ENCODE measurements at regions not wholly inside any gene's neighbourhood (a gene's known extent, or its start where the extent isn't known, plus 50 kb on each side); places are given as distances from the start of the nearest gene placed in this dataset.
"Not testable (repeated sequence)": the region's sequence is repeated elsewhere in the genome, so short reads cannot be mapped to it uniquely, and the experiment has no call there.

DNA sequence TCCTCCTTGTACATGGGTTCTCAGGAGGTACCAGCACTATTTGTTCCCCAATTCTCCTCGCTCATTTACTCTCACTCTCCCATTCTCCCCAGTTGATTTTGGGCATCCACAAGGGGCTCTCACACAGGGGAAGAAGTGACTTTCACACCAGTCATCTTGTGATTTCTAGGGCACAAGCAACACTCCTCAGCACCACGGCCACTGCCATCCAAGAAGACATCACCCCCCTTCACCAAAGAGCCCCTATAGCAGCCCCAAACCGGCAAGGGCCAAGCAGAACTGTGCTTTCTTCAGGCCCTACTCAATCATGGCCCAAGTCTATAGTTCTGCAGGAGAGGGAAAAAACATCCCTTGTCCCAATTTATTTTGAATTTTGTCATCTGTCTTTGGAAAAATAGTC lies 209.2 kb upstream of the ARL4C start:
- peaks cover 9% of the 10 kb centered on the region for H3K4me1 Mint-ChIP-seq (ENCODE audit: low read depth)
- H3K27me3 Mint-ChIP-seq = peaks cover 9% of the 10 kb centered on the region
- H3K9me3 Mint-ChIP-seq = no peaks in the 10 kb centered on the region
- no peak overlapping the region for H3K4me3 Mint-ChIP-seq
- H3K27ac Mint-ChIP-seq = no peak overlapping the region
- no peaks in the 10 kb centered on the region for H3K36me3 Mint-ChIP-seq (ENCODE audit: low read depth)

DNA sequence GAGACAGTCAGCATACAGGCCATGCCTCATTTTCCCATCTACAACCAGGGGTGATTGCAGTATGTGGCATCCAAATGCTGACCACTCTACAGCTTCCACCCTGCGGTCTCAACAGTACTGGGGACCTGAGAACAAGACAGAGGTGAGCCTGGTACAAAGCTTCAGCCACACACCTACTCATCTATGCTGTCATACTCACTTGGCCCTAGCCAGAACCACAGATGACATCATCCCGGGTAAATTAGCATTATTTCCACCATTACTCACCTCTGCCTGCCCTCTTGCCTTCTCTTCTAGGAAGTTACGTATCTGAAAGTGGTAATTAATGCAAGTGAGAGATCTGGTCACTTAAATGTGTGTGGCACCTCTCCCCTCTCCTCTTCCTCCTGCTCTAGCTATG lies 208.2 kb upstream of the ARL4C start:
- Mint-ChIP-seq H3K27me3 (peaks cover 10% of the 10 kb centered on the region), H3K27ac (no peak overlapping the region), H3K4me1 (ENCODE audit: low read depth) (peaks cover 9% of the 10 kb centered on the region), H3K9me3 (no peaks in the 10 kb centered on the region), H3K4me3 (no peak overlapping the region), H3K36me3 (ENCODE audit: low read depth) (no peaks in the 10 kb centered on the region)

DNA sequence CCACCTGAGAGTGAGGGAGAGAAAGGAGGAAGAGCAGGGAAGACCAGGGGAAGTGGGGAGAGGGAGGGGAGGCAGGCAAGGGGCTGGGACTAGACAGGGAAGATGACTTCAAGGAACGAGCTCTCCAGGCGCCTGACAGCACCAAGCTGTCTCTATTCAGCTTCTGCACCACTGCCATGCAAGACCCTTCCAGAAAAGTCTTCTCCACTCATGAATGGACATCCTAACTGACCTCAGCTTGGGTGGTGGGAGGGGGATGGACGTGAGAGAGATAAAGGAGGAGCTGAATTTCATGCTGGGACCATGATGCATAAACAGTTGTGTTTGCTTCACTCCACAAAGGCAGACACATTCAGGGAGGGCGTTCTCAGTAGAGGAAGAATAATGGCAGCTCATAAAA lies 206.4 kb upstream of the ARL4C start:
- Mint-ChIP-seq H3K27ac (no peak overlapping the region), H3K4me1 (ENCODE audit: low read depth) (peaks cover 9% of the 10 kb centered on the region), H3K9me3 (peaks cover 4% of the 10 kb centered on the region), H3K36me3 (ENCODE audit: low read depth) (no peaks in the 10 kb centered on the region), H3K27me3 (peaks cover 3% of the 10 kb centered on the region), H3K4me3 (no peak overlapping the region)

DNA sequence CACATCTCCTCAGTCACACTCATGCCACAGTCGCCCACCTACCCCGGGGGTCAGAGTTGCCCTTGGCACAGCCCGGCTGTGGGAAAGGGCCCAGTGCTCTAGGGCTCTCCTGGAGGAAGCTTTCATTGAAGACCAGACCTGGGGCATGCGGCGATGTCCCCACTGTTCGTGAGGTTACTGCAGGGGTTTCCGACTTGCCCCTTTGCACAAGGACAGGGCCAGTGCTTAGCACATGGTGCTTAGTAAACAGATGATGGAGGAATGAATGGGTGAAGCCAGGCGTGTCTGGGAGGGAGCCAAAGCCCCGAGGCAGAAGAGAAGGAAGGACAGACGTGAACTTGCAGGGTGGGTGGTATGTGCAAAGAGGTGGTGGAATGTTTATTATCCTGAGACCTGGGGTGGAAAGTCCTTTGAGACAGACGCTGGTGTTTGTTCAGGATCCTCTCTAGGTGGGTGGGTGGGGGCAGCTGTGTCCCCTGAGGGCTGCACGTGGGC lies 205.9 kb upstream of the ARL4C start:
- peaks cover 7% of the 10 kb centered on the region for H3K9me3 Mint-ChIP-seq
- no peak overlapping the region for H3K4me3 Mint-ChIP-seq
- H3K27me3 Mint-ChIP-seq = peaks cover 3% of the 10 kb centered on the region
- H3K27ac Mint-ChIP-seq = no peak overlapping the region
- no peaks in the 10 kb centered on the region for H3K36me3 Mint-ChIP-seq (ENCODE audit: low read depth)
- peaks cover 9% of the 10 kb centered on the region for H3K4me1 Mint-ChIP-seq (ENCODE audit: low read depth)

DNA sequence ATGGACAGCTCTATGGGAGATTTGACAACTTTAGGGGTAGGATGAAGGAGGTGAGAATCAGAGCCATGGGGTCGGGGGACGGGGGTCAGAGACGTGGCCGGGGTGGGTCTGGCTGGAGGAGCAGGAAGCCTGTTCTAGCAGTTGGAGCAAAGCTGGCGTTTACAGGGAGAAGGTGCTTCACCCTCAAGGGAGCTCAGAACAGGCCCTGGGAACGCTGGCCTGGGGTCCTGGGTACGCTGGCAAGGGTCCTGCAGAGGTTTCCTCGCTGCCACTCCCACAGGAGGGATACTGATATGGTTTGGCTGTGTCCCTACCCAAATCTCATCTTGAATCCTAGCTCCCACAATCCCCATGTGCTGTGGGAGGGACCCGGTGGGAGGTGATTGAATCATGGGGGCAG lies 205.0 kb upstream of the ARL4C start:
- Mint-ChIP-seq H3K4me3 (no peak overlapping the region), H3K9me3 (peaks cover 11% of the 10 kb centered on the region), H3K36me3 (ENCODE audit: low read depth) (no peaks in the 10 kb centered on the region), H3K27ac (no peak overlapping the region), H3K27me3 (peaks cover 3% of the 10 kb centered on the region), H3K4me1 (ENCODE audit: low read depth) (peaks cover 9% of the 10 kb centered on the region)

DNA sequence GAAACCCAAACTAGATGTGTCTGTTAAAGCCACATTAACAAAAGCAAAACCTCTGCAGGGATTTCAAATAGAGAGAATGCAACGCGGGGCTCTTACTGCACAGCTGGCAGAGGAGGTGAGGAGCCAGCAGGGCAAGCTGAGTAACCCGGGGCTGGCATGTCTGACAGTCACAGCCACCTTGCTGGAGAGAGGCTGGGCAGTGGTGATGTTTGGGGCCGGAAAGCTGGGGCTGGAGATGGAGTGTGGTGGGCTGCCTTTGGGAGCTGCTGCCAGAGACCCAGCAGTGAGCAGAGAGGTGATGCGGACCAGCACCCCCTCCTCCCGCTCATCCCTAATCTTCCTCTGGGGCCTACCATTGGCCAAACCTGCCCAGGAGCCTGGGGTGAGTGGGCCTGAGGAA lies 204.5 kb upstream of the ARL4C start:
- H3K4me1 Mint-ChIP-seq (ENCODE audit: low read depth) = peaks cover 9% of the 10 kb centered on the region
- no peaks in the 10 kb centered on the region for H3K36me3 Mint-ChIP-seq (ENCODE audit: low read depth)
- H3K4me3 Mint-ChIP-seq = no peak overlapping the region
- no peak overlapping the region for H3K27ac Mint-ChIP-seq
- H3K27me3 Mint-ChIP-seq = peaks cover 3% of the 10 kb centered on the region
- H3K9me3 Mint-ChIP-seq = peaks cover 14% of the 10 kb centered on the region

DNA sequence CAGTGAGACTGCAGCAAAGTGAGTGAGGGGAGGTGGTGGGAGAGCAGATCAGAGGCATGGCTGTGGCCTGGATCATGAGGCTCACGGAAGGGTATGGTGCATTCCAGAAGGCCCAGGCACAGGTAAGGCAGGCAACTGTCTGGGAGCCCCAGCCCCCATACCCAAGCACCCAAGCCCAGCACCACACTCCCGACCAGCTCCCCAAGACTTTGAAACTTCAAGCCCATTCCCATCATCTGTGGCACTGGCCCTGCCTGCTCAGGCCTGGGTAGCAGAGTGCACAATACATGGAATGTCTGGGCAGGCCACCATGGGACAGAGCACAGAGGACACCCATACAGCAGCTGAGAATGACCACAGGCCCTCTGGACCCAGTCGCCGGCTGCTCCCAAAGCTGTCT lies 202.6 kb upstream of the ARL4C start:
- Mint-ChIP-seq H3K4me3 (no peak overlapping the region), H3K36me3 (ENCODE audit: low read depth) (no peaks in the 10 kb centered on the region), H3K9me3 (peaks cover 18% of the 10 kb centered on the region), H3K27ac (no peak overlapping the region), H3K4me1 (ENCODE audit: low read depth) (peaks cover 4% of the 10 kb centered on the region), H3K27me3 (peaks cover 5% of the 10 kb centered on the region)

DNA sequence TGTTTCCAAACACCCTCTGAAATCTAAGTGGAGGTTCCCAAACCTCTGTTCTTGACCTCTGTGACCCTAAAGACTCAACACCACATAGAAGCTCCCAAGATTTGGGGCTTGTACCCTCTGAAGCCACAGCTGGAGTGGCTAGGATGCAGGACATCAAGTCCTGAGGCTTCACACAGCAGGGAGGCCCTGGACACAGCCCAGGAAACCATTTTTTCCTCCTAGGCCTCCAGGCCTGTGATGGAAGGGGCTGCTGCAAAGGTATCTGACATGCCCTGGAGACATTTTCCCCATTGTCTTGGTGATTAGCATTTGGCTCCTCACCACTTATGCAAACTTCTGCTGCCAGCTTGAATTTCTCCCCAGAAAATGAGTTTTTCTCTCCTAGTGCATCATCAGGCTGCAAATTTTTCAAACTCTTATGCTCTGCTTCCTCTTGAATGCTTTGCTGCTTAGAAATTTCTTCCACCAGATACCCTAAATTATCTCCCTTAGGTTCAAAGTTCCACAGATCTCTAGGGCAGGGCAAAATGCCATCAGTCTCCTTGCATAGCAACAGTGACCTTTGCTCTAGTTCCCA lies 200.5 kb upstream of the ARL4C start:
- H3K36me3 Mint-ChIP-seq (ENCODE audit: low read depth); H3K4me3 Mint-ChIP-seq; H3K27ac Mint-ChIP-seq; H3K4me1 Mint-ChIP-seq (ENCODE audit: low read depth): not testable (repeated sequence)
- H3K9me3 Mint-ChIP-seq = peaks cover 18% of the 10 kb centered on the region
- H3K27me3 Mint-ChIP-seq = peaks cover 21% of the 10 kb centered on the region

DNA sequence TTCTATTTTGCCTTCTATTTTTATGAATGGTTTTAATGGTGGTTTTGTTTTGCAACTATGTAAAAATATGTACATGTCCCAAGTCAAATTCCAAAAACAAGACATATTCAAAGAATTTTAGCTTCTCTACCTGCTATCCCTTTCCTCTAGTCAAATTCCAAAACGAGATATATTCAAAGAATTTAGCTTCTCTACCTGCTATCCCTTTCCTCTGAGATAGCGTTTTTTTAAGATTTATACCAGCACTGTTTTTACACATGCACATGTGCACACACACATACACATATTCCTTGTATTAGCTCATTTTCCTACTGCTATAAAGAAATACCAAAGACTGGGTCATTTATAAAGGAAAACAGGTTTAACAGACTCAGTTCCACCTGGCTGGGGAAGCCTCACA lies 199.1 kb upstream of the ARL4C start:
- Mint-ChIP-seq H3K9me3 (peaks cover 18% of the 10 kb centered on the region), H3K27ac (no peak overlapping the region), H3K4me1 (ENCODE audit: low read depth) (peaks cover 9% of the 10 kb centered on the region), H3K4me3 (no peak overlapping the region), H3K27me3 (peaks cover 29% of the 10 kb centered on the region), H3K36me3 (ENCODE audit: low read depth) (no peaks in the 10 kb centered on the region)

DNA sequence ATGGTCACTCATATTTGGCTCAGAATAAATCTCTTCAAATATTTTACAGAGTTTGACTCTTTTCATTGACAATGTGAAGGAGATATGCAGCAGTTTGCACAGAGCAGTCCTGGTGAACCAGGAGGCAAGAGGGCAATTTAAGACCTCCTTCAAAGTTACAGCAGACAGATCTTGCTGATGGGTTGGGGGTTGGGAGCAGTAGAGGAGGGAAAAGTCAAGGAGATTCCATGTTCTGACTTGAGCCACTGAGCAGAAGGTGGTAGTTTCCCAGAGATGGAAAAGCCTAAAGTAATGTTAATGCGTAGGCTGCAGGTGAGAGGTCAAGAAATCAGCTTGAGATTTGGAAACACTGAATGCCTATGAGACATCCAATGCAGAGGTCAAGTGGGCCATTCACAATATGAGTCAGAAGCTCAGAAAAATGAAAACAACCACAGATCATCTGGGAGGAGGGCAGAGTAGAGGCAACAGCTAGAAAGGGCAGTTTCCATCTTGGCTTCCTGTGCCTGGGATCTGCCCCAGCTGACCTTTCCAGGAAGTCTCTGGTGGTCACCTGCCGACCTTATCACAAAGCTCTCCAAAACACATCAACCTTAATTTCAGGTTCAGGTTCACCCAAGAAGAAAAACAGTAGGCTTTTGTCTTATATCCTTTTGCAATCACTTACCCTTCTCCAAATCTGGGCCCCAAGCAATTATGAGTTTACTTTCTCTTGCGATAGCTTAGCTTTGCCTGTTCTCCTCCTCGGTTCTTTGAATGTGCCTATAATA lies 197.5 kb upstream of the ARL4C start:
- Mint-ChIP-seq H3K4me3 (no peak overlapping the region), H3K9me3 (peaks cover 18% of the 10 kb centered on the region), H3K4me1 (ENCODE audit: low read depth) (peaks cover 9% of the 10 kb centered on the region), H3K36me3 (ENCODE audit: low read depth) (no peaks in the 10 kb centered on the region), H3K27me3 (peaks cover 30% of the 10 kb centered on the region), H3K27ac (peak overlapping the region; percentile 73)

DNA sequence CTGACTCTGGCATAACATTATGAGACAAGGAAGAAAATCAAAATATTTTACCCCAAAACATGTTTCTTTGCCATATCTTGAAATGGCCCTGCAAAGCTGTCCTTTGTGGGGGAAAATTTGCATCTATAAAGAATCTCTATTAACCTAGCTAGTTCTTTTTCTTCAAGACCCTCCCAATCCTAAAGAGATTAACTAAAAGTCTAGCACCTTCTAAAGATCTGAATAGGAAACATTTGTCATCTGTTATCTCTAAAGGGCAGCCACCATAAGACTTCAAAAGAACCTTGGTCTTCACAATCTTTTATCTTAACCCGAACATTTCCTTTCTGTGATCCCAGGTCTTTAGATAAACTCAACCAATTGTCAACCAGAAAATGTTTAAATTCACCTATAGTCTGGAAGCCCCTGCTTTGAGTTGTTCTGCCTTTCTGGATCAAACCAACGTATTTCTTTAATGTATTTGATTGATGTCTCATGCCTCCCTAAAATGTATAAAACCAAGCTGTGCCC lies 196.9 kb upstream of the ARL4C start:
- not testable (repeated sequence) for H3K4me3 Mint-ChIP-seq; H3K36me3 Mint-ChIP-seq (ENCODE audit: low read depth); H3K4me1 Mint-ChIP-seq (ENCODE audit: low read depth)
- peaks cover 14% of the 10 kb centered on the region for H3K9me3 Mint-ChIP-seq
- H3K27ac Mint-ChIP-seq = peak overlapping the region; percentile 73
- H3K27me3 Mint-ChIP-seq = peaks cover 30% of the 10 kb centered on the region

DNA sequence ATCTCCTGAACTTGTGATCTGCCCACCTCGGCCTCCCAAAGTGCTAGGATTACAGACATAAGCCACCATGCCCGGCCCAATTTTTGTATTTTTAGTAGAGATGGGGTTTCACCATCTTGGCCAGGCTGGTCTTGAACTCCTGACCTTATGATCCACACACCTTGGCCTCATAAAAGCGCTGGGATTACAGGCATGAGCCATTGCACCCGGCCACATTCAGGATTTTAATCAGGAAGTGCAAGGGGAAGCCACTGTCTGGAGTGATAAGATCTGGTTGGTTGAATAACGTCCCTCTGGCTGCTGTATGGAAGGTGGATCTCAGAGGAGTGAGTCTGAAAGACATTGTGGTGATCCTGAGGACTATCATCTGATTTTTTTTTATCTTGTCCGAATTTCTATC lies 196.3 kb upstream of the ARL4C start:
- Mint-ChIP-seq H3K27me3 (peaks cover 30% of the 10 kb centered on the region), H3K9me3 (peaks cover 14% of the 10 kb centered on the region)
- not testable (repeated sequence) for H3K4me3 Mint-ChIP-seq; H3K27ac Mint-ChIP-seq; H3K4me1 Mint-ChIP-seq (ENCODE audit: low read depth); H3K36me3 Mint-ChIP-seq (ENCODE audit: low read depth)

DNA sequence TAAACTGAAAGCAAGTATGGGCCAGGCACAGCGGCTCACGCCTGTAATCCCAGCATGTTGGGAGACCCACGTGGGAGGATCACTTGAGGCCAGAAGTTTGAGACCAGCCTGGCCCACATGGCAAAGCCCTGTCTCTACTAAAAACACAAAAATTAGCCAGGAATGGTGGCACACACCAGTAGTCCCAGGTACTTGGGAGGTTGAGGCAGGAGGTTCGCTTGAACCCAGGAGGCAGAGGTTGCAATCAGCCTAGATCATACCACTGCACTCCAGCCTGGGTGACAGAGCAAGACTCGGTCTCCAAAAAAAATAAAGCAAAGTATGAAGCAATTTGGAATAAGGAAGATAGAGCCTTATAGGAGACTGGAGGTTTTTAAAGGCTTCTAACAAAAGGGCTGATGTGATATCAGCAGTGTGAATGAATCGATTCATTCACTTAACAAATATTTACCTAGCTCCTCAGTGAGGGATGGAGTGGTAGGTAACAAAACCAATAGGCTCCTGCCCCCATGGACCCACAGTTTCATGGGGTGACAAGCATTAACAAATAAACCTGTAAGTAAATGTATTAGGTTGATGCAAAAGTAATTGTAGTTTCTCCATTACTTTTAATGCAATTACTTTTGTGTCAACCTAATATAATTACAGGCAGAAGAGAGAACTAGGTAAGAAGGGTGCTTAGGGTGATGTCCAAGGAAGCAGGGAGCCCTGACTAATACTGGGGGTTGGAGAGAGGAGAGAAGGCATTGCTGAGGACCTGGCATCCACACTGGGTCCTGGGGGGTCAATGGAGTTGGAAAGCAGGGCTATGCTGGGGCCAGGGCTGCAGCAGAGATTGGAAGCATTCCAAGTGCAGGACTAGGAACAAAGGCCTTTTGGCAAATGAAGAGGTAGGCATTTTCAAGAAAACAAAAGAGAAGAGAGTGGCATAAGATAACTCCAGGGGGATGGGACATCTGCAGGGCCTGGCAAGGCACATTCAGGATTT lies 195.4 kb upstream of the ARL4C start:
- Mint-ChIP-seq H3K27me3 (peaks cover 30% of the 10 kb centered on the region), H3K27ac (no peak overlapping the region), H3K36me3 (ENCODE audit: low read depth) (no peaks in the 10 kb centered on the region), H3K9me3 (peaks cover 8% of the 10 kb centered on the region), H3K4me3 (no peak overlapping the region), H3K4me1 (ENCODE audit: low read depth) (peaks cover 9% of the 10 kb centered on the region)

DNA sequence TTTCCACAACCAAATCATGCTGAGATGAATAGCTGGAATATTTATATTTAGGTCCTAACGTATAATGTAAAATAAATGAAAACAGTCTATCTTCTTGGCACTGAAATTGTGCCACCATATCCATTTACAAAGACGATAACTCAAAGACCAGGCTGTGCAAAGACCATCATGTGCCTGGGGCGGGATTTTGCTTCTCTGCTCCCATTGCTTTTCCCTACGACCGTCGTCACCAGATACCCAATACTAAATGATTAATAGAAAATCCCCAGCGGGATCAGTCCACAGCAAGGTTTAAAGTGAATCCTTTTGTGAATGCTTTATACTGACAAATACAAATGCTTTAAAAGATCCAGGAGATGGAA lies 194.3 kb upstream of the ARL4C start:
- no peak overlapping the region for H3K4me3 Mint-ChIP-seq
- no peak overlapping the region for H3K27ac Mint-ChIP-seq
- H3K27me3 Mint-ChIP-seq = peaks cover 30% of the 10 kb centered on the region
- peaks cover 9% of the 10 kb centered on the region for H3K4me1 Mint-ChIP-seq (ENCODE audit: low read depth)
- H3K9me3 Mint-ChIP-seq = peaks cover 2% of the 10 kb centered on the region
- H3K36me3 Mint-ChIP-seq (ENCODE audit: low read depth) = no peaks in the 10 kb centered on the region

Measured in stimulated activated naive CD8-positive, alpha-beta T cell treated with anti-CD3 and anti-CD28 coated beads, Interleukin-15, Interleukin-2, amounts not matched to agents 100 ng/mL and 50 ng/mL, for 24 hours (primary cell).